ENCODE measurements at regions not wholly inside any gene's neighbourhood (a gene's known extent, or its start where the extent isn't known, plus 50 kb on each side); places are given as distances from the start of the nearest gene placed in this dataset.

- TF ChIP-seq, protein P1, sequence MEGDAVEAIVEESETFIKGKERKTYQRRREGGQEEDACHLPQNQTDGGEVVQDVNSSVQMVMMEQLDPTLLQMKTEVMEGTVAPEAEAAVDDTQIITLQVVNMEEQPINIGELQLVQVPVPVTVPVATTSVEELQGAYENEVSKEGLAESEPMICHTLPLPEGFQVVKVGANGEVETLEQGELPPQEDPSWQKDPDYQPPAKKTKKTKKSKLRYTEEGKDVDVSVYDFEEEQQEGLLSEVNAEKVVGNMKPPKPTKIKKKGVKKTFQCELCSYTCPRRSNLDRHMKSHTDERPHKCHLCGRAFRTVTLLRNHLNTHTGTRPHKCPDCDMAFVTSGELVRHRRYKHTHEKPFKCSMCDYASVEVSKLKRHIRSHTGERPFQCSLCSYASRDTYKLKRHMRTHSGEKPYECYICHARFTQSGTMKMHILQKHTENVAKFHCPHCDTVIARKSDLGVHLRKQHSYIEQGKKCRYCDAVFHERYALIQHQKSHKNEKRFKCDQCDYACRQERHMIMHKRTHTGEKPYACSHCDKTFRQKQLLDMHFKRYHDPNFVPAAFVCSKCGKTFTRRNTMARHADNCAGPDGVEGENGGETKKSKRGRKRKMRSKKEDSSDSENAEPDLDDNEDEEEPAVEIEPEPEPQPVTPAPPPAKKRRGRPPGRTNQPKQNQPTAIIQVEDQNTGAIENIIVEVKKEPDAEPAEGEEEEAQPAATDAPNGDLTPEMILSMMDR (IDR thresholded peaks at IDR 0.05): no peak
- no peak for TF ChIP-seq POLR2A (IDR thresholded peaks at IDR 0.05)
These were observed 263.3 kb downstream of the GADD45G start for GRCh38 chr9:89868100-89868499.

Measured in testis (tissue), 2 donors.